Umbilical cord (tissue), 1 donor: ENCODE measurements at regions not wholly inside any gene's neighbourhood (a gene's known extent, or its start where the extent isn't known, plus 50 kb on each side); places are given as distances from the start of the nearest gene placed in this dataset.

Experiments
- DNase-seq: peaks from one replicate; pipeline ENCODE4 v3.0.0-alpha.2; 2015; ENCODE audit warnings: low spot score

DNA sequence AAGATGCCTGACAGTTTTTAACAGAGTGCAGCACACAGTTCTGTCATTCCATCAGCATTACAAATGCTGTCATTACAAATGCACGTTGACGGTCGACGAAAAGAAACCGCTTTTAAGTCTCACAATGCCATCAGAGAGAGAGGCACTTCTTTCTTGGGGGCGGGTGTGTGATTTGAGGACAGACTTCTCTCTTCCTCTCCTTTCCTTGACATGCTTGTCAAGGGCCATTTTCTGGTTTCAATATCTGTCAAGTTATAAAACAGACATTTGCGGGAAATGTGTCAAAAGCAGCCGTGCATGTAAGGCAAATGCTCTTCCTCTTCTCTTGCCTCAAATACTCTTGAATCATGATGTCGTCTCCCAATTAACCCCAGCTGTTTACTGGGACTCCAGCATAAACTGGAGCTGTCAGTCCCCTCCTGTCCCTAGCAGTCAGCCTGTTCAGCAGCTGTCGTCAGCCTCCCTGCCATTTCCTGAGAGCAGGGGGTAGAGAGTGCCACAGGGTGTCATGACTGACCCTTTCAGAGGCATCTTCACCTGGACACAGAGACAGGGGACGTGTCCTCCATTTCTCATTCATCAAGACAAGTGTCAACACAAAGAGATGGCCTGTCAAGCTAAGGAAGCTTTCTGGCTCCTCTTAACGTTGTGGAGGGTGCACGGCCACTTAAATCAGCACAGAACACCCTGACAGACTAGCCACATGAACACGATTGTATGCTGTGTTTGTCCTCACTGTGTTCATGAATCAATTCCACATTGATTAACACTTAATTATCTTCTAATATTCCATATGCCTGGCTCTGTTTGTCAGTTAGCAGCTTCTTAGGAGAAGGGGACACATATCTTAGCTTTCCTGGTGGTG lies 305.4 kb upstream of the RAB6C start:
- no peak for DNase-seq

DNA sequence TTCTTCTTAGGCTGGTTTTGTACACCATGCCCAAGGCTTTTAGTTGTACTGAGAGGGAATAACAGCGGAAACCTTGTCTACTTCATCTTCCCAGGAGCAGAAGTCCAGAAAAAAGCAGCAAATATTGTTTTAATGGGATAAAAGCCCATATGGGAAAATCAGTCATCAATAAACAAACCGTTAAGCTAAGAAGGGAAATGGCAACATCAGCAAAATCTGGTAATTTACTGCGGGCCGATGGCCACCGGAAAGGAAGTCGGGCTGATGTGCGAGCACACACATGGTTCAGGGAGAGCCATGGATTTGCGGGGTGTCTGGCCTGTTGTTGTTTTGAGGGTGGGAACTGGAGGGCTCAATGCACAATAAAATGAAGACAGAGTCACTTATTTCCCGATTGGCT lies 300.7 kb upstream of the RAB6C start:
- DNase-seq = no peak

DNA sequence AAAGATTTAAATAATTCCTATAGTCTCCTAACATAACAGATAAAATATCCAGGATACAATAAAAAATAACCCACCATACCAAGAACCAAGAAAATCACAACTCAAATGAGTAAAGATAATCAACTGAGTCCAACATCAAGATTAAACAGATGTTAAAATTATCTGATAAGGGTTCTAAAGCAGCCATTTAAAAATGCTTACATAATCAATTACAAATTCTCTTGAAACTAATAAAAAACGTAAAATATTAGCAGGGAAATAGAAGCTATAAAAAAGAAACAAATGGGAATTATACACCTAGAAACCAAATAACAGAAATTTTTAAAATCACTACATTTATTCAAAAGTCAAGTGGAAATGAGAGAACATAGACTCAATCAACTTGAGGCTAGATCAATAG lies 297.7 kb upstream of the RAB6C start:
- DNase-seq = no peak

DNA sequence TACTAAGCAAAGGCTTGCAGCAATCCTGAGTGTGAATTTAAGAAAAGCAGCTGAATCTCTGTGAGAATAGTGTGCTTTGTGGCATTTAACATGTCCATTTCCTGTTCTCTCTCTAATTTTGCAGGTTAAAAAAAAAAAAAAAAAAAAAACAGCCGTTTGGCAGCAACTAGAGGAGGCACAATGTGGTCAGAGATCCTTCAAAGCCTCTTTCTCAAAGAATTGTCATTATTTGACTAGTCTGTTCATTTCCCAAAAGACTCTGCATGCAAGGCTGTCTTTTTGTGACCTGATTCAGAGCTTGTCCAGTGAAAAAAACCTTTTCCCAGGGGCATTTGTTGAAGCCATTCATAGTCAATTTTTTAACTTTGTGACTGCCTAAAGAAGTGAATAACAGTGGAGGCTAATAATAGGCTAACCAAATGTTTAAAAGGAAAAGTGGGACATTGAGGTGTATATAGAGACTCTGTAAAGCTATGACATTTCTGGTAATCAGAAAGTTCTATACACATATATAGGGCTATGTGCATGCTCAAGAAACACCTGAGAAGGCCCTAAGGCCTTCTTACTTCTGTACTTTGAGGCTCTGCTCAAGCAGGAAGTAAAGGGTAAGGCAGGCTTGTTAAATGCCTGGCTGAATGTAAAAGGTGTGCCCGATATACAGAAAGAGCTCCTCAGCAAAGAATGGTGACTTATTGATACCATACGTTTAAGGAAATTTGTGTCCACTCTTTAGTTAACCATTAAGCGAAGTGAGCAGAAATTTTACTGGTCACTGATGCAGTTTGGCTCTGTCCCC lies 289.6 kb upstream of the RAB6C start:
- DNase-seq = no peak

DNA sequence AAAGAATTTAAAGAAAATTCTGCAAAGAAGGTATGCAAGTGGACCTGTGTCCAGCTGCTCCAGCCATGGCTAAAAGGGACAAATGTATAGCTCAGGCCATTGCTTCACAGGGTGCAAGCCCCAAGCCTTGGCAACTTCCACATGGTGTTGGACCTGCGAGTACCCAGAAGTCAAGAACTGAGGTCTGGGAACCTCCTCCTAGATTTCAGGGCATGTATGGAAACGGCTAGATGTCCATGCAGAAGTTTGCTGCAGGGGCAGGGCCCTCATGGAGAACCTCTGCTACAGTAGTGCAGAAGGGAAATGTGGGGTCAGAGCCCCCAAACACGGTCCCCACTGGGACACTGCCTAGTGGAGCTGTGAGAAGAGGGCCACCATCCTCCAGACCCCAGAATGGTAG lies 284.0 kb upstream of the RAB6C start:
- DNase-seq = no peak

DNA sequence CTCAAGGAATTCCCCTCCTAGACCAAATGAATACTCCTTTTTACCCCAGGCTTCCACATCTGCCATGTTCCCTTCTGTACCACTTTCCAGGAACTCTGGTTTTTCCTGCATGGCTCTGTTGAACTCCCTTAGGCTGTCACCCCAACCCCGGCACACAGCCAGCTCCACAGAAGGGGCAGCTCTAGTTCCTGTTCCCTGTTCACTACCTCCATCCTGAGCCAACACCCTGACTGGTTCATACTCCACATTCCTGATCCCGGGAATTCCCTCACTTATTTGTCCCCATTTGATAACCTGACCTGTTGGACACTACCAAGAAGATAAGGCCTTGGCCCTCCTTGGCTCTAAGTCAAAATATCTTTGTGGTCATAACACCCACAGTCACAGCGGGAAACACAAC lies 280.9 kb upstream of the RAB6C start:
- no peak for DNase-seq

DNA sequence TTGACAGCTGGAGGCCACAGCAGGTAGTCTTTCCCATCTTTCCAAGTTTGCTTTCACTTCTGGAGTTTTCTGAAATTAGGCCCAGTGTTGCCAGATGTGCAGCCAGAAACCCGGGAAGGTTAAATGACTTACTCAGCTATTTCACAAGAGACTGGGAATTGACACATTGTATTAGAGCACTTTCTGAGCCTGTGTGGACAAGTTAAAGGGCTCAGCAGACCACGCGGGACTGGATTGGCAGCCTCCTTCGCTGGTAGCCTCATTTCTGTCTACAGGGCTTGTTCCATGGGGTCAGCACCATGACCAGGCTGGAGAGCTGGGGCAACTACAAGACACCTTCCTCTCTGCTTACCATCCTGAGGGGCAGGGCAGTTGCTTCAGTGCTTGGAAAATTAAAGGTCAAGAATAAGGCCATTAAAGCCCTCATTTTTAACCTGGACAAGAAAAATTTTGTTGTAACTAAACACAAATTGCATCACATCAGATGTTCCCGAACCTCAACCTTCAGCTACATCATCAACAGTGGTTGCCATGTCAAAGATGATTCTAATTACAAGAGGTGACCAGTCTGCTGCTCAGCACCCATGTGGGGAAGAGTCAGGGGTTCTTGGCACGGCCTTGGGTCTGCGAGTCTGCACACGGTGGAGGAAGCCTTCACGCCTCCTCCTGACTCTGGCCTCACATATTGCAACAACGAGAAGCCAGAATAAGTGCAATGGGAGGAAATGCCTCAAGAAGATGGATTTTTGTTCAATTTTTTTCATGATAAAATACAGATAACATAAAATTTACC lies 279.5 kb upstream of the RAB6C start:
- no peak for DNase-seq

DNA sequence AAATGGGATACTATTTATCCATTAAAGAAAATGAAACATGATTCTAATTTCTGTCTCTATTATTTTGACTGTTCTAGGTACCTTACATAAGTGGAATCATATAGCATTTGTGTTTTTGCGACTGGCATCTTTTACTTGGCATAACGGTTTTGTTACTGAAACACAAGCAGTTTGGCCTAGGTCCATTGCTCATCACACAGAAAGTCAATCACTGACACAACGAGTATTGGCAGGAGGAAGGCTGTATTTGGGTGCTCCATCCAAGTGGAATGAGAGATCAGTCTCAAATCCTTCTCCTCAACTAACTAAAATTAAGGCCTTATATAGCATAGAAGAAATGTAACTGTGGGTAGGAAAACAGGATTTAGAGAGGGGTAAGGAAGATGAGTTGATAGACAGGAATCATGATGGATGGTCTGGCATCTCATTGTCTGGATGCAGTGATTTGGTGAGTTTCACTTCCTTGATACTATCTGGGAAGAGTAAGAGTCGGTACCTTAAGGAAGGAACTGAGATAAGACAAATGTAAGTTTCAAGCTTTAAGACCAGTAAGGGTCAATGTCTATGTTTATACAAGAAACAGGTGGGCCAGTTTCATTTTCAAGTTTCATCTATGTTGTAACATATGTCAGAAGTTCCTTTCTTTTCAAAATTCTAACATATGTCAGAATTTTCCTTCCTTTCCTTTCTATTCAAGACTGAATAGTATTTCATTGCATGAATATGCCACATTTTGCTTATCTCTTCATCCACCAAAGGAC lies 276.9 kb upstream of the RAB6C start:
- DNase-seq = no peak

DNA sequence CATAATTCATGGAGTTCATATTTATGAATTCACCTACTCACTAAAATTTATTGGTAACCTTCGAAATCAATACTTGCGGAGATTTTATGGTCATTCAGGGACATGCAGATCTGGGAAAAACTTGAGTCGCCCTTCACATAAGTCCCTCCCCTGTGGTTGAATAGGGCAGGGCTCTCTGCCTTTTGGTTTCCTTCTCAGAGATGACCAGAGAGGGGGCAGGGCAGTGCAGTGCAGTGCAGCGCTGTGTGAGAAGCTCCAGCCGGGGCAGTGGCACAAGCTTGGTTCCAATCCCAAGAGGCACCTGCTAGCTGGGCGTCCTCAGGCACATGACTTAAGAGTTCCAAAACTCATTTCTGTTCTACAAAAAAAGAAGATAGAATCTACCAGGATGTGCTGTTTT lies 274.4 kb upstream of the RAB6C start:
- DNase-seq = no peak

DNA sequence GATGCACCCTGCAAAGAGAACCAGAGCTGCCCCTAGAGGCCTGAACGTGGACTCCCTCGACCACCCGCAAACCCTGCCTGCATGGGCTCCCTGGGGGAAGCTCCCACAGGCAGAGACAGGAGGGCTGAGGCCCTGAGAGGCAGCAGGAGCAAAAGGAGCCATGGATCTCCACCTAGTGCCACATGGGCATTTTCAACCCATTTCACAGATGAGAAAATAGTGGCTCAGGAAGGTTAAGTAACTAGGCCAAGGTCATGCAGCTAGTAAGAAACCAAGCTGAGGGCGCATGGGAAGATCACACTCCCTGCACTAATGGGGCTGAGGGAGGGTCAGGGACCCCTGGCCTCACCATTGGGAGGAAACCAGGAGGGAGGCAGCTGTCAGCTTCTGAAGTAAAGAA lies 271.7 kb upstream of the RAB6C start:
- DNase-seq = no peak

DNA sequence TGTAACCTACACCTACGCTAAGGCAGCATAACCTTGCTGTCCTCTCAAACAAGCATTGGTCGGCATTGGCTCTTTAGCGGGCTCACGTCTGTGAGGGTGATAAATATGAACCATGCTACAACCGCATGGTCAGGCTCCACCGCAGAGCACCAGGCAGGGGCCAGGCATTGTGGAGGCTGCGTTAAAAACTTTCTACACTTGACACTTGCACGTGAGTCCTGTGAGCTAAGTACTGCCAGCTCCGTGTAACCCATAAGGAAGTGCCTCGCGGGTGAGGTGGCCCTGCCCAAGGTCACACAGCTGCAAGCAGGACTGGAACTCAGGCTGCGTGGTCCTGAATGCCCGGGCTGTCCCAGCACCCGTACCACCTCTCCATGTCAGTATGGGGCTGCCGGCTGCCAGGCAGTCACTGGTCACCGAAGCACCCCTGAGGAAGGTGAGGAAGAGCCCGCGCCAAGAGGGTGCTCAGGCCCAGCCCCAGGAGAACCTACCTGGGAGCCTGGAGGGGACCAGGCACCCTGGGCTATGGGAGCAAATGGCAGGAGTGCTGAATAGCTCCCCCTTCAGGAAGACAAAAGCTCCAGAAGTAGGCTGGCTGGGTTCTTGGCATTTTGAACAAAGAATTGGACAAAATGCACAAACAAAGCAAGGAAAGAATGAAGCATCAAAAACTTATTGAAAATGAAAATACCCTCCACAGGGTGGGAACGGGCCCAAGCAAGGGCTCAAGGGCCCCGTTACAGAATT lies 271.1 kb upstream of the RAB6C start:
- DNase-seq = no peak

DNA sequence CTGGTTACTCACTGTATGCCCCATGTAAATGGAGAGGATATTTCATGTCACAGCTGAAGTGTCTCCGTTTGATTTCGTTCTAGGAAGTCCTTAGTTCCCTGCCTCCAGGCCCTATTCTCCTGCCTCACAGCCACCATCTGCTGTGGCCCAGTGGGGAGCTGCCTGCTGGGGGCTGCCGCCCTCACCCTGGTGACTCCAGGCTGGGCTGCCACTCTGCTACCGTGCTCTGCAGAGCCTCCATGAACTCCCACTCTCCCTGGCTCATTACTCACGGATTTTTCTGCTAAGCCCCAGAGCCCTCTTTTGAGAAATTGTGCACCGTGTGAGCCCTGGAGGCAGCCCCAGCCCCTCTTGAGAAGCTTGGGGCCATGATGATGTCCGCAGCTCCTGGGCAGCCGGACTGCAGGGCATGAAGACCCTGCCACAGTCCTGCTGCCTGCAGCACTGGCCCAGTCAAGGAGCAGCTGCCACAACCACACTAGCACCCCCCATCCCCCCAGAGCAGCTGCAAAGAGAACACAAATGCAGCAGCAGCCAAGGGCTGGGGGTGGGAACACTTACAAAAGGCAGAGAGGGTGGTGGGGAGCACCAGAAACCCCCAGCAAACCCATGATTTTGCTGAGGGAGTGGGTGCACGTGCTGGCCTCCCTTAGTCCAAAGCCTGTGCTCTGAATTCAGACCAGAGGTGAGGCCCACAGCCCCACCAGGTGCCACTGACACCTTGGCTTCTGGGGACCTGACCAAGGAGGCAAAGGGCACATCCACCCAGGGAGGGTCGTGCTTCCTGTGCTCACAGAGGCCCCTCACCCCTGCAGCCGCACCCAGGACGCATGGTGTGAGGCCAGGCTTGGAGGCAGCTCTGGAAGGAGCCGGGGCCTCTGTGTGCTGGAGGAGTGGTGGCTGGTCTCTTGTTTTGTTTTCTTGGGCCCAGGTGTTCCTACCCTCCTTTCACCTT lies 270.2 kb upstream of the RAB6C start:
- no peak for DNase-seq

DNA sequence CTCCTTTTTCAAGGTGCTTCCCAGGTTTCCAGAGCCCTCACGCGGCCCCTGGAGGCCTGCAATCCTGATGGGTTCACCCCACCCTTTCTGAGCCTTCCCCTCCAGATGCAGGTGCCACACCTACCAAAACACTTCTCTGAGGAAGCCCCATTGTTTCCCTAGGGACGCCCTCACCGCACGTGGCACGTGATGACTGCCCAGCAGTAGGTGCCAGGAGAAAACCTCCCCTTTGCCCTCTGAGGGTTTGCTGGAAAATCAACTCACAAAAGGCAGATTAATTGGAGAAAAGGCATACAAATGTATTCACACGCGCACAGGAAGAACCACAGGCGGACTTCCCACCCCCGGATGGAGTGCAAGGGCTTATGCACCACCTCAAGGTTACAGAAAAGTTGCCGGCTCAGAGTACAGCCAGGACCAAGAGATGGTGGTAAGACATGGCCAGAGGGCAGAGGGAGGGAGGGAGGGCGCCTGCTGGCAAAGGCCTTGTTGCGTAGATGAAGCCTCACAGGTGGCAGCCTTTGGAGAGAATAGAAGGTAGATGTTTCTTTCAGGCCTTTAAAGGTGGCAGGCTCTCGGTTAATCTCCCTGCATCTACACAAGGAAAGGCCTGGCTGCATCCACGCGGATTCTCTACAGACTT lies 269.4 kb upstream of the RAB6C start:
- no peak for DNase-seq

DNA sequence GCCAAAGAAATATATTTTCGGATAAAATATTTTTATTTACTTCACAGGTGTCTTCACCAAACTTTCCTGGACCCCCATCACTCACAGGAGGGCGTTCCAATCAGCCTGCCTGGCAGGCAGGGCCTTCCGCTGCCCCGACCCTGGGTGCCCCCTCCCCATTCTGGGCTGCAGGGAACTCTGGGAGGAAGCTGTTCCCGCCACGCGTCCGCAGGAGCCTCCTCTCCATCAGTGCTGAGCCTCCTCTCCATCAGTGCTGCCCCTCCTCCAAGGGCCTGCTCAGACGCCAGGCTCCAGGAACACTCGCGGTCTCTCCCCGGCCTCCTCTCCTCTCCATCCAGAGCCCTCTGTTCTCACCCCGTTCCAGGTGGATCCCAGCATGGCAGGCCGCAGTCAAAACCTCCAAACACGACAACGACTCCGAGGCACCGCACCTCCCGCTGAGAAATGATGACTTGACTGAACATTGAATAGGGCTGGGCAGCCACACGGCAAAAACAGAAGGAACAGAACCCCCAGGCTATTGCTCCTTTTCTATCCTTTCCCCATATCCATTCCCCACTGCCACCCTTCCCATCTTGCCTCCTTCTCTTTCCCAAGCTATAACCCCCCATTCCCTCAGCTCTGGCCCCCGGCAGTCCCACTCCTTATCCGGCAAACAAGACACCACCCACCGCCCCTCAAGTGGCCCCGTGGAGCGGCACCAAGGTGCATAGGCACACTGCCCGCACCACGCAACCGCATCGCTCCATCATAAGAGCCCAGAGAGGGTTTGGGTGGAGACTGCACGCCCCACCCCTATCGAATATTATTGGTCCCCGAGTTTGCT lies 268.6 kb upstream of the RAB6C start:
- DNase-seq = no peak

DNA sequence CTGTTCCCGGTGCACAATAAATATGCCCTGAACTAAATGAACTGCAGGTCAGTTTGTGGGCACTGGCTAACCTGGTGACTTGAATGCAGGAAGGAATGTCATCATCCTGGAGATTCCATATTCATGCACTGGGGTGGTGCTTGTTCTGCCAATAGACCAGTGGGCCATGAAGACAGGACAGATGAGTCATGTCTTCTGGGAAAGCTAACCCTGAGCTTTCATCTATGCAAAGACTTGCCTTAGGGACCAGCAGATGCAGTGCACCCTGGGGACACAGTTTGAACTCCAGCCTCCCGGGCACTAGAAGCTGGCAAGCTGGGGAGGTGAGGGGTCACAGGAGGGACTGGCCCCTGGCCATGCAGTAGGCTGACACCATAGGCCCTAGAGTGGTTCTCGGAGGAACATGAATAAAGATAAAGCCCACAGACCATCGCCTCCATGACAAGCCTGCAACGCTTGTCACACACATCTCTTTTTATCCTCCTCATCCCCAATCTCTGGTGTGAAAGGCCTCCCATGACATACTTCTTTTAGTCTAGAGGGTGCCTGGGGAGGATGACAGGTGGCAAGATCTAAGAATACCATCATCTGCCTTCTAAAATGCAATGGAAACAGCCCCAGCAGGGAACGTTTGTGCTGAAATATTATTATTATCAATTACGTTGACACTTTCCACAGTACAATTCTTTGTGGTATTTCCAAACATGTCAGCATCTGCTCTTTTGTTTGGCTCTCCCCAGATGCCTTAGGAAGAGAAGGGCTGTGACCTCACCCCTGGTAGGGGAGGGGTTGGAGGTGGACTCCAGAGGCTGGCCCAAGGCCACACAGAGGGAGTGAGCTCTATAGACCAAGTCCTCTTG lies 267.4 kb upstream of the RAB6C start:
- no peak for DNase-seq

DNA sequence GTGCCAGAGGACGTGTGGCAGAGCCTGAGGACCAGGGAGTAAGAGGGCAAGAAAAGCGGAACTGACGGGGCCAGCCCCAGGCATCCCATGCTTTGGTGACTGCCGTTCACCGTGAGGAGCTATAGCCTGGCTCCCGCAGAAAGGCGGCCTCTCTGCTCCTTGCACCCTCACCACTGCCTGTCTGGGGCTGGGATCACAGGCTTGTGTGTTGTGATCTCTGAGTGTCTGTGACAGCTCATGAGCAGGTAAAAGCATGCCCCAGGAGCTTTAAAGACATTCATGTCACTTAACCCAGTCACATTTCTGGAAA lies 266.8 kb upstream of the RAB6C start:
- DNase-seq = no peak

DNA sequence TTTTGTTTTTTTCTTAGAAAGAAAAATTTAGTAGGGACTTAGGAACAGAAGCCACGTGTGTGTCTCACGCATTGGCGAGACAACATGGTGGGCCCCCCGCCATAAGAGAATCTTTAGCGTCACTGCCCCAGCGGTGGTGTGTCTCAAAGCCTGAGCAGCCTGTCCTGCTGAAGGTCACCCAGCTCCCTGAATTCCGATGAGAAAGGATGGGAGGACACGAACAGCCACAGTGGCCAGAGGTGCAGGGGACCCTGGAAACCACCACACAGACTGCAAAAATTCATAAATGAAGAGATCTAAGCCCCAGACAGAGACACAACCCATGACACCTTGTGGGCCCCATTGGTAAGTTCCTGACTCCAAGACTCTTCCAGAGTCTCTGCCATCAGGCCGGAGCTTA lies 266.1 kb upstream of the RAB6C start:
- DNase-seq = no peak
